Caco-2 (cell line): ENCODE measurements at regions not wholly inside any gene's neighbourhood (a gene's known extent, or its start where the extent isn't known, plus 50 kb on each side); places are given as distances from the start of the nearest gene placed in this dataset.
"Not testable (repeated sequence)": the region's sequence is repeated elsewhere in the genome, so short reads cannot be mapped to it uniquely, and the experiment has no call there.

Source experiments
- BruUV-seq: library from RNA; stranded (reverse); fragments of 400-500 nt; replicated peaks from 2 replicates; lab custom pipeline; 2021; lab: Mats Ljungman, UMichigan
- CTCF ChIA-PET: fragments of 300-600 bp; sonication (Branson Sonifier 250); formaldehyde crosslinking; loops from one replicate; lab custom pipeline; 2022; ENCODE audit warnings: antibody characterized with exemption; lab: Charles Lee
- POLR2A ChIA-PET: fragments of 300-600 bp; sonication (Branson Sonifier 250); formaldehyde crosslinking; loops from one replicate; lab custom pipeline; 2022; ENCODE audit warnings: antibody characterized with exemption; lab: Charles Lee
- DNase-seq, 2 experiments: peaks; one replicate each; pipeline versions ENCODE4 v3.0.0 to v3.0.0-alpha.2; 2020 to 2022
- H3K27me3 ChIP-seq: replicated peaks from 2 replicates; pipeline ENCODE4 v1.6.0; 2011; ENCODE audit warnings: low read length; ENCODE audit not compliant: control insufficient read depth, insufficient read depth
- H3K36me3 ChIP-seq: 2 replicates; pipeline ENCODE4 v1.5.1; 2011; ENCODE audit warnings: low read length; ENCODE audit not compliant: control insufficient read depth, insufficient read depth
- H3K4me1 ChIP-seq: fragments of 250-450 bp; sonication (Bioruptor Pico); 2 replicates; pipeline ENCODE4 v1.5.1; 2020; ENCODE audit warnings: mild to moderate bottlenecking
- H3K4me3 ChIP-seq: 2 replicates; pipeline ENCODE4 v1.5.1; 2011; ENCODE audit warnings: low read depth, mild to moderate bottlenecking, control low read depth, low read length
- H3K9me3 ChIP-seq: fragments of 250-450 bp; sonication (Bioruptor Pico); 2 replicates; pipeline ENCODE4 v1.5.1; 2020; ENCODE audit warnings: mild to moderate bottlenecking, moderate library complexity
- H3K27ac Mint-ChIP-seq: one replicate; pipeline ENCODE4 v1.8.0; 2022; ENCODE audit warnings: mixed read lengths; ENCODE audit not compliant: unreplicated experiment
- H3K27me3 Mint-ChIP-seq: one replicate; pipeline ENCODE4 v1.8.0; 2022; ENCODE audit warnings: mixed read lengths; ENCODE audit not compliant: insufficient read depth, unreplicated experiment
- H3K36me3 Mint-ChIP-seq: one replicate; pipeline ENCODE4 v1.8.0; 2022; ENCODE audit warnings: mild to moderate bottlenecking, mixed read lengths; ENCODE audit not compliant: insufficient read depth, unreplicated experiment
- H3K4me1 Mint-ChIP-seq: one replicate; pipeline ENCODE4 v1.8.0; 2022; ENCODE audit warnings: low read depth, mixed read lengths; ENCODE audit not compliant: unreplicated experiment
- H3K4me3 Mint-ChIP-seq: one replicate; pipeline ENCODE4 v1.8.0; 2022; ENCODE audit warnings: mild to moderate bottlenecking, moderate library complexity, mixed read lengths; ENCODE audit not compliant: unreplicated experiment
- H3K9me3 Mint-ChIP-seq: one replicate; pipeline ENCODE4 v1.8.0; 2022; ENCODE audit warnings: mixed read lengths; ENCODE audit not compliant: unreplicated experiment
- intact Hi-C: fragments of 100-400 bp; cut with micrococcal nuclease; formaldehyde crosslinking; loops from one replicate; pipeline ENCODE4 v1.10.0; 2022; ENCODE audit not compliant: unreplicated experiment
- TF ChIP-seq, protein P1 (sequence below), 2 experiments: fragments of 200-600 bp in 1 of 2; IDR thresholded peaks; 1 replicate in 1 of 2; 2 replicates in 1 of 2; pipeline versions ENCODE4 v1.5.1 to v1.8.0; 2011 to 2022; ENCODE audit warnings: antibody characterized with exemption in 1 of 2, control low read depth in 1 of 2, inconsistent platforms in 1 of 2, low read depth in 1 of 2, low read length in 1 of 2, mild to moderate bottlenecking in 1 of 2, moderate library complexity in 1 of 2; ENCODE audit not compliant: insufficient read depth in 1 of 2, severe bottlenecking in 1 of 2, unreplicated experiment in 1 of 2

GRCh38 chr2:199055336-199055735 lies 402.4 kb downstream of the SATB2 start:
- Mint-ChIP-seq H3K27me3 (no peaks in the 10 kb centered on the region), H3K9me3 (no peaks in the 10 kb centered on the region), H3K27ac (no peak overlapping the region), H3K36me3 (no peaks in the 10 kb centered on the region), H3K4me1 (no peaks in the 10 kb centered on the region), H3K4me3 (no peak overlapping the region)
- intact Hi-C loops = no loop called here
- ChIA-PET POLR2A (no interaction called here), CTCF (no interaction called here)
- H3K36me3 ChIP-seq = no peaks in the 10 kb centered on the region
- no peaks in the 10 kb centered on the region for H3K9me3 ChIP-seq
- no peaks in the 10 kb centered on the region for H3K4me1 ChIP-seq
- H3K27me3 ChIP-seq = no peaks in the 10 kb centered on the region
- DNase-seq = no peak
- no peak overlapping the region for H3K4me3 ChIP-seq
- no TSS peak for BruUV-seq
- TF ChIP-seq, protein P1, sequence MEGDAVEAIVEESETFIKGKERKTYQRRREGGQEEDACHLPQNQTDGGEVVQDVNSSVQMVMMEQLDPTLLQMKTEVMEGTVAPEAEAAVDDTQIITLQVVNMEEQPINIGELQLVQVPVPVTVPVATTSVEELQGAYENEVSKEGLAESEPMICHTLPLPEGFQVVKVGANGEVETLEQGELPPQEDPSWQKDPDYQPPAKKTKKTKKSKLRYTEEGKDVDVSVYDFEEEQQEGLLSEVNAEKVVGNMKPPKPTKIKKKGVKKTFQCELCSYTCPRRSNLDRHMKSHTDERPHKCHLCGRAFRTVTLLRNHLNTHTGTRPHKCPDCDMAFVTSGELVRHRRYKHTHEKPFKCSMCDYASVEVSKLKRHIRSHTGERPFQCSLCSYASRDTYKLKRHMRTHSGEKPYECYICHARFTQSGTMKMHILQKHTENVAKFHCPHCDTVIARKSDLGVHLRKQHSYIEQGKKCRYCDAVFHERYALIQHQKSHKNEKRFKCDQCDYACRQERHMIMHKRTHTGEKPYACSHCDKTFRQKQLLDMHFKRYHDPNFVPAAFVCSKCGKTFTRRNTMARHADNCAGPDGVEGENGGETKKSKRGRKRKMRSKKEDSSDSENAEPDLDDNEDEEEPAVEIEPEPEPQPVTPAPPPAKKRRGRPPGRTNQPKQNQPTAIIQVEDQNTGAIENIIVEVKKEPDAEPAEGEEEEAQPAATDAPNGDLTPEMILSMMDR (IDR thresholded peaks at IDR 0.05; ENCODE audit: insufficient read depth in 1 of 2, low read depth in 1 of 2, low read length in 1 of 2, severe bottlenecking in 1 of 2, unreplicated experiment in 1 of 2) = no peak

DNA sequence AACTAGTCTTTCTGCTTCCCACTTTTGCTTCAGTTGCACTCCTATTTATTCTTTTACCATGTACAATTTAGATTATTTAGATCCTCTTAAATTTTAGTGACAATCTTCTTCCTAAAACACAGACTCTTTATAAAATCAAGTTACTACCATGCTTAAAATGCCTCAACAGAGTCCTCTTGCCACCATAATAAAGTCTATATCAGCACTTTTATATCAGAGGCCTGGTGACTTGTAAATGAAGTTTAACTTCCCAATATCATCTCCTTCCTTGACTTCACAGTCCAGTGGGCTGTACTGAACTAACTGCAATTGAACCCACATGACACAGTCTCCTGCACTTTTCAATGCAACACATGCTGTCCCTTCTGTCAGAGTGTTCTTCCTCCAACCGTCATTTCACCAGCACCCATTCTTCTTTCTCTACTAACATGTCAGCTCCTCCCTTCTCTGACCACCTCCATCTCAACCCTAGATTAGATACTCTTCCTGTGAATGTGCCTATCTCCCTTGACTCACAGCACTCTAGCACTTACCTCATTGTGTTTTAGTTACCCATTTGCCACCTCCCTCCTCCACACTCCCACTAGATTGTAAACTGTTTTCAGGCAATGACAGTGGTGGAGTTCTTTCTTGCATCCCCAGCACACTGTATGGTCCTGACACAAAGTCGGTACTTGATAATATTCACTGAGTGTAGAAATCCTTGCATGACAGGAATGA lies 414.9 kb downstream of the SATB2 start:
- ChIA-PET POLR2A (no interaction called here), CTCF (no interaction called here)
- H3K27me3 ChIP-seq = no peaks in the 10 kb centered on the region
- 0 out of 2 replicates have a peak, but pooled peaks cover 7% of the 10 kb centered on the region for H3K4me1 ChIP-seq
- Mint-ChIP-seq H3K27me3 (peaks cover 2% of the 10 kb centered on the region), H3K4me3 (no peak overlapping the region), H3K27ac (no peak overlapping the region), H3K36me3 (no peaks in the 10 kb centered on the region), H3K4me1 (no peaks in the 10 kb centered on the region), H3K9me3 (no peaks in the 10 kb centered on the region)
- intact Hi-C loops = no loop called here
- no peak overlapping the region for H3K4me3 ChIP-seq
- no peaks in the 10 kb centered on the region for H3K36me3 ChIP-seq
- BruUV-seq = no TSS peak
- DNase-seq = no peak
- H3K9me3 ChIP-seq = no peaks in the 10 kb centered on the region
- TF ChIP-seq, protein P1 (IDR thresholded peaks at IDR 0.05; ENCODE audit: insufficient read depth in 1 of 2, low read depth in 1 of 2, low read length in 1 of 2, severe bottlenecking in 1 of 2, unreplicated experiment in 1 of 2) = no peak

DNA sequence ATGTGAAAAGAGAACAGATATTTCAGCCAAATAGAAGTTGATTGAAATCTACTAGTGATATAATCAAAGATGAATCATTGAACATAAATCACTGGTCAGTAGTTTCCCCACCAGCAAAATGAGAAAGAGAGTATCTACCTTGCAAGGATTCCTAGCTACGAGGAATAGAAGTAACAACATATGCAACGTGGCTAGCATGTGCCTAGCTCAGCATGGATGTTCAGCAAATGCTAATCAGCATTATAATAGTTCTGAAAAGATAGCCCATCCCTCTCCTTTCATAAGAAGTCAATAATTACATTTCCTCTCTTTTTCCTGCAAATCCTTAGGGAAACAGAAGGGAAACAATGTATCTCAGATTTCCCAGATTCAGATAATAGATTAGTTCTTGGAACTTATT lies 417.2 kb downstream of the SATB2 start:
- H3K4me1 ChIP-seq = 0 out of 2 replicates have a peak, but pooled peaks cover 7% of the 10 kb centered on the region
- intact Hi-C loops = no loop called here
- Mint-ChIP-seq H3K36me3 (no peaks in the 10 kb centered on the region), H3K27me3 (no peaks in the 10 kb centered on the region), H3K4me1 (no peaks in the 10 kb centered on the region), H3K4me3 (no peak overlapping the region), H3K9me3 (no peaks in the 10 kb centered on the region), H3K27ac (no peak overlapping the region)
- DNase-seq = no peak
- TF ChIP-seq, protein P1 (IDR thresholded peaks at IDR 0.05; ENCODE audit: insufficient read depth in 1 of 2, low read depth in 1 of 2, low read length in 1 of 2, severe bottlenecking in 1 of 2, unreplicated experiment in 1 of 2) = no peak
- no peaks in the 10 kb centered on the region for H3K27me3 ChIP-seq
- POLR2A ChIA-PET = no interaction called here
- no TSS peak for BruUV-seq
- H3K4me3 ChIP-seq = no peak overlapping the region
- H3K36me3 ChIP-seq = no peaks in the 10 kb centered on the region
- no peaks in the 10 kb centered on the region for H3K9me3 ChIP-seq
- CTCF ChIA-PET = no interaction called here

DNA sequence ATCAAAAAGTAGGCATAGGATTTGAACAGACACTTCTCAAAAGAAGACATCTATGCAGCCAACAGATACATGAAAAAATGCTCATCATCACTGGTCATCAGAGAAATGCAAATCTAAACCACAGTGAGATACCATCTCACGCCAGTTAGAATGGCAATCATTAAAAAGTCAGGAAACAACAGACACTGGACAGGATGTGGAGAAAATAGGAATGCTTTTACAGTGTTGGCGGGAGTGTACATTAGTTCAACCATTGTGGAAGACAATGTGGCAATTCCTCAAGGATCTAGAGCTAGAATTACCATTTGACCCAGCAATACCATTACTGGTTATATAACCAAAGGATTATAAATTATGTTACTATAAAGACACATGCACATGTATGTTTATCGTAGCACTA lies 424.0 kb downstream of the SATB2 start:
- CTCF ChIA-PET, H3K27me3 ChIP-seq, H3K36me3 ChIP-seq, H3K4me3 ChIP-seq, H3K27me3 Mint-ChIP-seq, H3K4me1 ChIP-seq, H3K4me1 Mint-ChIP-seq, intact Hi-C loops, DNase-seq, H3K36me3 Mint-ChIP-seq, H3K4me3 Mint-ChIP-seq, H3K27ac Mint-ChIP-seq, H3K9me3 Mint-ChIP-seq, BruUV-seq, H3K9me3 ChIP-seq, POLR2A ChIA-PET: not testable (repeated sequence)
